IPS-11a (cell line): ENCODE measurements at regions not wholly inside any gene's neighbourhood (a gene's known extent, or its start where the extent isn't known, plus 50 kb on each side); places are given as distances from the start of the nearest gene placed in this dataset.
A peak's percentile ranks its signal among the peaks of the same experiment; 100 is the strongest.
"Not testable (repeated sequence)": the region's sequence is repeated elsewhere in the genome, so short reads cannot be mapped to it uniquely, and the experiment has no call there.

Experiments used
- H3K4me3 ChIP-seq: one replicate; pipeline ENCODE4 v1.5.1; 2013; ENCODE audit warnings: low read depth, low read length, control low read depth

GRCh38 chr20:12715991-12716680, 292.6 kb upstream of the SPTLC3 start:
- no peak overlapping the region for H3K4me3 ChIP-seq

GRCh38 chr20:12717061-12717460, 291.7 kb upstream of the SPTLC3 start:
- no peak overlapping the region for H3K4me3 ChIP-seq

GRCh38 chr20:12718619-12719018, 290.2 kb upstream of the SPTLC3 start:
- no peak overlapping the region for H3K4me3 ChIP-seq

GRCh38 chr20:12721636-12722035, 287.1 kb upstream of the SPTLC3 start:
- H3K4me3 ChIP-seq: no peak overlapping the region

GRCh38 chr20:12722091-12722490, 286.7 kb upstream of the SPTLC3 start:
- H3K4me3 ChIP-seq: no peak overlapping the region

GRCh38 chr20:12723811-12724210, 285.0 kb upstream of the SPTLC3 start:
- no peak overlapping the region for H3K4me3 ChIP-seq

- no peak overlapping the region for H3K4me3 ChIP-seq
Measured at GRCh38 chr20:12728782-12729181, 280.0 kb upstream of the SPTLC3 start.

GRCh38 chr20:12729326-12729725, 279.4 kb upstream of the SPTLC3 start:
- H3K4me3 ChIP-seq: no peak overlapping the region

- H3K4me3 ChIP-seq: no peak overlapping the region
Measured at GRCh38 chr20:12733811-12734210, 275.0 kb upstream of the SPTLC3 start.

- no peak overlapping the region for H3K4me3 ChIP-seq
Measured at GRCh38 chr20:12737497-12737896, 271.3 kb upstream of the SPTLC3 start.

GRCh38 chr20:12737900-12738299, 270.9 kb upstream of the SPTLC3 start:
- no peak overlapping the region for H3K4me3 ChIP-seq

GRCh38 chr20:12740647-12741046, 268.1 kb upstream of the SPTLC3 start:
- no peak overlapping the region for H3K4me3 ChIP-seq

- no peak overlapping the region for H3K4me3 ChIP-seq
Measured at GRCh38 chr20:12744037-12744436, 264.7 kb upstream of the SPTLC3 start.

GRCh38 chr20:12748359-12748994, 260.3 kb upstream of the SPTLC3 start:
- no peak overlapping the region for H3K4me3 ChIP-seq

GRCh38 chr20:12750221-12750620, 258.6 kb upstream of the SPTLC3 start:
- H3K4me3 ChIP-seq: no peak overlapping the region

GRCh38 chr20:12752900-12753693, 255.7 kb upstream of the SPTLC3 start:
- peak overlapping the region; percentile 18 for H3K4me3 ChIP-seq

- peak overlapping the region; percentile 35 for H3K4me3 ChIP-seq
Measured at GRCh38 chr20:12753742-12754141, 255.0 kb upstream of the SPTLC3 start.

- not testable (repeated sequence) for H3K4me3 ChIP-seq
Measured at GRCh38 chr20:12759493-12759892, 249.3 kb upstream of the SPTLC3 start.

GRCh38 chr20:12762725-12763124, 246.0 kb upstream of the SPTLC3 start:
- H3K4me3 ChIP-seq: no peak overlapping the region

GRCh38 chr20:12763406-12763805, 245.4 kb upstream of the SPTLC3 start:
- no peak overlapping the region for H3K4me3 ChIP-seq

- no peak overlapping the region for H3K4me3 ChIP-seq
Measured at GRCh38 chr20:12764053-12764452, 244.7 kb upstream of the SPTLC3 start.

- no peak overlapping the region for H3K4me3 ChIP-seq
Measured at GRCh38 chr20:12764851-12765250, 243.9 kb upstream of the SPTLC3 start.
